ENCODE measurements at regions not wholly inside any gene's neighbourhood (a gene's known extent, or its start where the extent isn't known, plus 50 kb on each side); places are given as distances from the start of the nearest gene placed in this dataset.

- no peak for TF ChIP-seq CTCF (IDR thresholded peaks at IDR 0.05; ENCODE audit: control extremely low read depth, extremely low read depth, low read depth, missing control alignments)
- ChIA-PET POLR2A (no interaction called here), CTCF (interaction anchor here (1.6 kb wide), 1 partner anchor 29 kb away, joined by 3 read pairs; no protein-coding TSS in a partner anchor)
- DNase-seq (ENCODE audit: extremely low spot score), result no peak
Observed at GRCh38 chr9:16102154-16102553, 549.3 kb downstream of the CCDC171 start.

DNA sequence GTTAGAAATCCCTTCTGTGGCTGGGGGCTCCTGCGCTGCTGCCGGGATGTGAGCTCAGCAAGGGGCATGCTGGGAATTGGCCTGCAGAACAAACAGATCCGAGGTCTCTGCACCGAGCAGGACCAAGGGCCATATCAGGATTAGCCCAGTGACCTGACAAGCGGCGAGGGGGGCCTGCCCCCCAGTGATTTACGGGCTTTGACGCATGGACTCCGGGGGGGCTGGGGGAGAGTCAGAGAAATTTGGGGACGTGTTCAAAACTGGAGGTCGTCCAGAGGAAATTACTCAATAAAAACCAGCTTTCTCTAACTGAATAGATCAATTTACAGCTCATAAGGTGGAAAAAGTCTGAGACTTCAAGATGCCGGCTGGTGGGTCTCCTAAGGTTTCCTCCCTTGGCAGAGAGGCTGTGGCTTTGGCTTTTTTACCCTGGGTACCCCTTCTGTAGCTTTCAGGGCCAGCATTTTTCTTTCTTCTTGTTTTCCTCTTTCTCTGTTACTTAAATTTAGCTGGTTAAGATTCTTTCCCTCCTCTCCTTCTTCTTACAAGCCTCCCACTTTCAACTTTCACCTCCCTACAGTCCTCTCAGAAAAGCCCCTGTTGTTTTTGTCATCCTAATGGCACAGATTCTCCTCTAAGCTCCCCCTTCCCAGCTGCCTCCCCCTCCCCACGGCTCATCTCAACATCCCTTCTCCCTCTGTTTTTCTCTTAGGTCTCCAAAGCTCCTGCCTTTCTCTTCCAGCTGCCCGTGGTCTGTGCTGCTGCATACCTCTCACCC lies 551.0 kb downstream of the CCDC171 start:
- DNase-seq (ENCODE audit: extremely low spot score), result no peak
- no peak for TF ChIP-seq CTCF (IDR thresholded peaks at IDR 0.05; ENCODE audit: control extremely low read depth, extremely low read depth, low read depth, missing control alignments)
- POLR2A ChIA-PET, result no interaction called here

GRCh38 chr9:16105168-16106020 lies 552.6 kb downstream of the CCDC171 start:
- POLR2A ChIA-PET, result no interaction called here
- no peak for DNase-seq (ENCODE audit: extremely low spot score)
- no peak for TF ChIP-seq CTCF (IDR thresholded peaks at IDR 0.05; ENCODE audit: control extremely low read depth, extremely low read depth, low read depth, missing control alignments)
- CTCF ChIA-PET, result no interaction called here

More for the DNA sequence above, 551.0 kb downstream of the CCDC171 start:
- CTCF ChIA-PET, result interaction anchor here (1.0 to 1.9 kb wide), 3 partner anchors 32 to 36 kb away, joined by 3 to 7 read pairs (median 3); no protein-coding TSS in a partner anchor

- DNase-seq (ENCODE audit: extremely low spot score), result no peak
- TF ChIP-seq CTCF (IDR thresholded peaks at IDR 0.05; ENCODE audit: control extremely low read depth, extremely low read depth, low read depth, missing control alignments), result no peak
- CTCF ChIA-PET, result interaction anchor here (1.6 kb wide), 1 partner anchor 8 kb away, joined by 3 read pairs; no protein-coding TSS in a partner anchor
Observed at GRCh38 chr9:16106021-16106571, 553.3 kb downstream of the CCDC171 start.

GRCh38 chr9:16112116-16112515 lies 559.3 kb downstream of the CCDC171 start:
- ChIA-PET CTCF (interaction anchor here (2.1 kb wide), 1 partner anchor 22 kb away, joined by 8 read pairs; no protein-coding TSS in a partner anchor), POLR2A (no interaction called here)
- TF ChIP-seq CTCF (IDR thresholded peaks at IDR 0.05; ENCODE audit: control extremely low read depth, extremely low read depth, low read depth, missing control alignments), result no peak
- no peak for DNase-seq (ENCODE audit: extremely low spot score)

More at GRCh38 chr9:16106021-16106571, 553.3 kb downstream of the CCDC171 start:
- POLR2A ChIA-PET, result no interaction called here

DNA sequence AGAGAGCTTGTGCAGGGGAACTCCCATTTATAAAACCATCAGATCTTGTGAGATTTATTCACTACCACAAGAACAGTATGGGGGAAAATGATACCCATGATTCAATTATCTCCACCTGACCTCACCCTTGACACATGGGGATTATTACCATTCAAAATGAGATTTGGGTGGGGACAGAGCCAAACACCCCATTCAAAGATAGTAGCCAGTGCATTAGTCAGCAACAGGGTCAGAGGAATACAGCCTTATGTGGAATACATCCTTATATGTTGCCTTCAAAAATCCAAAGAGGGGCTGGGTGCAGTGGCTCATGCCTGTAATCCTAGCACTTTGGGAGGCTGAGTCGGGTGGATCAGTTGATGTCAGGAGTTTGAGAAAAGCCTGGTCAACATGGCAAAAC lies 563.2 kb downstream of the CCDC171 start:
- no peak for DNase-seq (ENCODE audit: extremely low spot score)
- ChIA-PET POLR2A (no interaction called here), CTCF (interaction anchor here (1.8 kb wide), 1 partner anchor 18 kb away, joined by 7 read pairs; no protein-coding TSS in a partner anchor)

More for the DNA sequence above, 563.2 kb downstream of the CCDC171 start:
- no peak for TF ChIP-seq CTCF (IDR thresholded peaks at IDR 0.05; ENCODE audit: control extremely low read depth, extremely low read depth, low read depth, missing control alignments)

Data from GM10248 (cell line).